ENCODE measurements at regions not wholly inside any gene's neighbourhood (a gene's known extent, or its start where the extent isn't known, plus 50 kb on each side); places are given as distances from the start of the nearest gene placed in this dataset.

GRCh38 chr13:46487748-46488147, 65.2 kb upstream of the LRCH1 start:
- TF ChIP-seq REST (IDR thresholded peaks at IDR 0.05; ENCODE audit: unreplicated experiment) (no peak), EZH2 (IDR thresholded peaks at IDR 0.05; ENCODE audit: low read depth, unreplicated experiment) (no peak), CTCF (conservative IDR thresholded peaks at IDR 0.05; ENCODE audit: low read depth in 2 of 2) (no peak), CREB1 (CRISPR knock-in tag; IDR thresholded peaks at IDR 0.05; ENCODE audit: low read depth) (no peak), ZNF462 (CRISPR knock-in tag; IDR thresholded peaks at IDR 0.05) (no peak), POLR2AphosphoS5 (IDR thresholded peaks at IDR 0.05; ENCODE audit: low read depth) (no peak), JUNB (IDR thresholded peaks at IDR 0.05; ENCODE audit: unreplicated experiment) (no peak), ZNF114 (CRISPR knock-in tag; IDR thresholded peaks at IDR 0.05) (no peak)
